PC-3 (cell line): ENCODE measurements at regions not wholly inside any gene's neighbourhood (a gene's known extent, or its start where the extent isn't known, plus 50 kb on each side); places are given as distances from the start of the nearest gene placed in this dataset.

Source experiments
- EZH2 ChIP-seq: fragments of 300-600 bp; sonication (generic); IDR thresholded peaks from one replicate; pipeline ENCODE4 v1.6.1; 2017; ENCODE audit warnings: antibody characterized with exemption, mild to moderate bottlenecking, low read length; ENCODE audit not compliant: unreplicated experiment
- TF ChIP-seq, protein P1 (sequence below): fragments of 300-600 bp; sonication (generic); conservative IDR thresholded peaks from 2 replicates; pipeline ENCODE4 v1.5.1; 2017; ENCODE audit warnings: antibody characterized with exemption, low read depth, mild to moderate bottlenecking, low read length

DNA sequence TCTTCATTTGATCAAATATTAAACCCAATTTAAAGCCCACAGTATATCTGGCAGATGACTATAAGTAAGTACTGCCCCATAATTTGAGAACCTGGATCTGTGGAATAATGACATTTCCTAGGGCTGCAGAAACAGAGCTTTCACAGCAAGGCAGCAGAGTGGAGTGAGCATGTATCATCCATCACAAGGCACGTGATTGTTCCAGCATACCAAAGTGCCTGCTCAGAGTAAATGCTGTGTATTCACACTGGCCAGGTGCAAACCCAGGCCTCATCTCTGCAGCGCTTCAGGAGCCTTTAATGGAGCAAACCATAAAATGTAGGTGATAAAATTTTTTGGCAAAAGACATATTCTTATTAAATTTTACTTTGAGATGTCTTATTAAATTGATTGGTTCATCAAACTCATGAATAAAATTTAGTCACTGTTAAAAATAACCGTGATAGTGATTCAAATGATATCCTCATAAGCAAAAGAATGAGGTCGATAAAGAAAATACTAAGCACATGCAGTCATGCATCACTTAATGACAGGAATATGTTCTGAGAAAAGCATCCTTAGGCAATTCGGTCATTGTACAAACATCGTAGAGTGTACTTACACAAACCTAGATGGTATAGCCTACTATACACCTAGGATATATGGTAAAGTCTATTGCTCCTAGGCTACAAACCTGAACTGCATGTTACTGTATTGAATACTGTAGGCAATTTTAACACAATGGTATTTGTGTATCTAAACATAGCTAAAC is 99.3 kb upstream of the SLC24A5 start:
- TF ChIP-seq, protein P1, sequence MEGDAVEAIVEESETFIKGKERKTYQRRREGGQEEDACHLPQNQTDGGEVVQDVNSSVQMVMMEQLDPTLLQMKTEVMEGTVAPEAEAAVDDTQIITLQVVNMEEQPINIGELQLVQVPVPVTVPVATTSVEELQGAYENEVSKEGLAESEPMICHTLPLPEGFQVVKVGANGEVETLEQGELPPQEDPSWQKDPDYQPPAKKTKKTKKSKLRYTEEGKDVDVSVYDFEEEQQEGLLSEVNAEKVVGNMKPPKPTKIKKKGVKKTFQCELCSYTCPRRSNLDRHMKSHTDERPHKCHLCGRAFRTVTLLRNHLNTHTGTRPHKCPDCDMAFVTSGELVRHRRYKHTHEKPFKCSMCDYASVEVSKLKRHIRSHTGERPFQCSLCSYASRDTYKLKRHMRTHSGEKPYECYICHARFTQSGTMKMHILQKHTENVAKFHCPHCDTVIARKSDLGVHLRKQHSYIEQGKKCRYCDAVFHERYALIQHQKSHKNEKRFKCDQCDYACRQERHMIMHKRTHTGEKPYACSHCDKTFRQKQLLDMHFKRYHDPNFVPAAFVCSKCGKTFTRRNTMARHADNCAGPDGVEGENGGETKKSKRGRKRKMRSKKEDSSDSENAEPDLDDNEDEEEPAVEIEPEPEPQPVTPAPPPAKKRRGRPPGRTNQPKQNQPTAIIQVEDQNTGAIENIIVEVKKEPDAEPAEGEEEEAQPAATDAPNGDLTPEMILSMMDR: no peak
- TF ChIP-seq EZH2: no peak
